GM12872 (cell line): ENCODE measurements at regions not wholly inside any gene's neighbourhood (a gene's known extent, or its start where the extent isn't known, plus 50 kb on each side); places are given as distances from the start of the nearest gene placed in this dataset.

Experiments
- TF ChIP-seq, protein P1 (sequence below): IDR thresholded peaks from 3 replicates; pipeline ENCODE4 v1.5.1; 2011; ENCODE audit warnings: low read depth, mild to moderate bottlenecking, low read length, moderate library complexity; ENCODE audit not compliant: insufficient read depth

DNA sequence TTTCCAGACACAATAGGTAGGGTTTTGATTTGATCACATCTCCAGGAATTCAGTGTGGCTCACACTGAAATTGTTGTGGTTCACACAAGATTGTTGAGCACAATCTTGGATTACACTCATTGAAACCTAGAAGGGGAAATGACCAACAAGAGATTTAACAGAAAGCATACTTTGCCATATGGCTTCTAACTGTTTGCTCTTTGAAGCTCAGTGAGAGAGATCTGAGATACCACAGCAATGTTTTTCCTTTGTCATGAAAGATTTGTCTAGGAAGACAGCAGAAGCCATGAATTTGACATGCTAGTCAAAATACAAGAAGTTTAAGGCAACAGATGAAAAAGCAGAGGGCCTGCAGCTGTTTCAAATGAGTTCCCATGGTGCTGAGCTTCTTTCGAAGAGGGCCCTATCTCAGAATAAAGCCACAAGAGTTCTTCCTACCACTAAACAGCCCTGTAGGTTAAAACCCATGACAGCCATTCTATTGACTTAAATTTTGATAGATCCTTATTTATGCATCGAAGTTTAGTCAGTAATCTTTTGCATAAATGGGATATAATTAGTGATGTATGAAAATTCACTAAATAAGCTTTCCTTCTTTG lies 650.4 kb downstream of the LTN1 start:
- TF ChIP-seq, protein P1, sequence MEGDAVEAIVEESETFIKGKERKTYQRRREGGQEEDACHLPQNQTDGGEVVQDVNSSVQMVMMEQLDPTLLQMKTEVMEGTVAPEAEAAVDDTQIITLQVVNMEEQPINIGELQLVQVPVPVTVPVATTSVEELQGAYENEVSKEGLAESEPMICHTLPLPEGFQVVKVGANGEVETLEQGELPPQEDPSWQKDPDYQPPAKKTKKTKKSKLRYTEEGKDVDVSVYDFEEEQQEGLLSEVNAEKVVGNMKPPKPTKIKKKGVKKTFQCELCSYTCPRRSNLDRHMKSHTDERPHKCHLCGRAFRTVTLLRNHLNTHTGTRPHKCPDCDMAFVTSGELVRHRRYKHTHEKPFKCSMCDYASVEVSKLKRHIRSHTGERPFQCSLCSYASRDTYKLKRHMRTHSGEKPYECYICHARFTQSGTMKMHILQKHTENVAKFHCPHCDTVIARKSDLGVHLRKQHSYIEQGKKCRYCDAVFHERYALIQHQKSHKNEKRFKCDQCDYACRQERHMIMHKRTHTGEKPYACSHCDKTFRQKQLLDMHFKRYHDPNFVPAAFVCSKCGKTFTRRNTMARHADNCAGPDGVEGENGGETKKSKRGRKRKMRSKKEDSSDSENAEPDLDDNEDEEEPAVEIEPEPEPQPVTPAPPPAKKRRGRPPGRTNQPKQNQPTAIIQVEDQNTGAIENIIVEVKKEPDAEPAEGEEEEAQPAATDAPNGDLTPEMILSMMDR = no peak

GRCh38 chr21:28339403-28339802 lies 653.3 kb downstream of the LTN1 start:
- TF ChIP-seq, protein P1 = no peak

- TF ChIP-seq, protein P1 = no peak
Observed at GRCh38 chr21:28338701-28339305, 653.9 kb downstream of the LTN1 start.

- TF ChIP-seq, protein P1 = no peak
Observed at GRCh38 chr21:28337315-28337714, 655.4 kb downstream of the LTN1 start.

DNA sequence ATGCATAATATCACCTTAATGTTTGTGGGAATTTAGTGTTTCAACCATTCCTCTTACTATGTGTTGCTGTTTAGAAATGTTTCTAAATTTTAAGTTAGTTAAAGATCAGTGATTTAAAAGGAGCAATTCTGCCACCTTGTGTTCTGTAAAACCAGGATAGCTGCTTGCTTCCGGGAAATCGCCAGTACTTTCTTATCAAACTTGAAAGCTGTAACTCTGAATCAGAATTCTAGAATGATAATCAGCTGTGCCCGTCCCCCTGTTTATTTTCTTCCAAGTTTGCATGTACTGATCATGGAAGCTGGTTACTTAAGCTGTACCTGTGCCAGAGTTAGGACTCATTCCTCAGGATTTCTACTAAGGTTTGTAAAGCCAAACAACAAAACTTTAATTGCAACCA lies 656.4 kb downstream of the LTN1 start:
- TF ChIP-seq, protein P1 = no peak

GRCh38 chr21:28334407-28334806 lies 658.3 kb downstream of the LTN1 start:
- TF ChIP-seq, protein P1 = no peak

GRCh38 chr21:28333578-28334075 lies 659.0 kb downstream of the LTN1 start:
- TF ChIP-seq, protein P1 = no peak
